SKM-1 treated with dmso at 0.1 percent for 144 hours (cell line): ENCODE measurements at regions not wholly inside any gene's neighbourhood (a gene's known extent, or its start where the extent isn't known, plus 50 kb on each side); places are given as distances from the start of the nearest gene placed in this dataset.
"Not testable (repeated sequence)": the region's sequence is repeated elsewhere in the genome, so short reads cannot be mapped to it uniquely, and the experiment has no call there.

ENCODE experiments used
- DNase-seq: peaks from one replicate; lab custom pipeline; 2025; ENCODE audit not compliant: unreplicated experiment; lab: John Stamatoyannopoulos, UW

- no peak for DNase-seq
These were observed 312.5 kb downstream of the ZIC3 start for GRCh38 chrX:137878401-137878800.

DNA sequence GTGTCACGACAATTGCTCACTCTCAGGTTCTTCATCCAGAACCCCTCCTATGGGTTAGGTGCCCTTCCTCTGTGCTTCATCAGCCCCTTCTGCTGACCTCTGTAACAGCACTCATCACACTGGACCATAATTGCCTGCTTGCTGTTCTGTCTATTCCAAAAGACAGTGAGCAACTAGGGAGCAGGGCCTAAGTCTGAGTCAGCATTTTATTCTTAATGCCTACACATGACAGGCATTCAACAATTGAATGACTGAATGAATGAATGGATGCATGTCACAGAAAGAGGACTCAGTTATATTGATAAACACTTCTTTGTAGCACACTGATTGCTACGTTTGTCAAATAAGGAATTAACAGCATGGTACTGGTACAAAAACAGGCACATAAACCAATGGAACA, 317.0 kb downstream of the ZIC3 start:
- no peak for DNase-seq

DNA sequence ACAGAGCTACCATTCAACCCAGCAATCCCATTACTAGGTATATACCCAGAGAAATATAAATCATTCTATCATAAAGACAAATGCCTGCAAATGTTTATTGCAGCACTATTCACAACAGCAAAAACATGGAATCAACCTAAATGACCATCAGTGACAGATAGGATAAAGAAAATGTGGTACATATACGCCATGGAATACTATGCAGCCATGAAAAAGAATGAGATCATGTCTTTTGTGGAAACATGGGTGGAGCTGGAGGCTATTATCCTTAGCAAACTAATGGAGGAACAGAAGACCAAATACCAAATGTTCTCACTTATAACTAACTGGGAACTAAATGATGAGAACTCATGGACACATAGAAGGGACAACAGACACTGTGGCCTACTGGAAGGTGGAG, 318.9 kb downstream of the ZIC3 start:
- not testable (repeated sequence) for DNase-seq

DNA sequence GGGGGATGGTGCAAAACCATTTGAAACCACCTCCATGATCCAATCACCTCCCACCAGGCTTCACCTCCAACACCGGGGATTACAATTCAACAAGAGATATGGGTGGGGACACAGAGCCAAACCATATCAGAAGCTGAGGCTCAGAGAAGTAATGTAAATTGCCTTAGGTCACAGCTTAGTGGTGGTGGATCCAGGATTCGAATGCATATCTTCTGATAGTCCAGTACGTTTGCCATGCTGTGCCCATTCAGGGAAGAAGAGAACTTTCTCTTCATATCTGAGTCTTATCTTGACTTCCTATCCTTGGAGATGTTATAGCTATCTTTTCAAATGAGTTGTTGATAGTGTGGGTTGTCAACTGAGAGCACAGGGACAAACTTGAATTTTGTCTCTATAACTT, 325.5 kb downstream of the ZIC3 start:
- no peak for DNase-seq

- DNase-seq = no peak
These were observed 330.2 kb downstream of the ZIC3 start for GRCh38 chrX:137896123-137896522.

DNA sequence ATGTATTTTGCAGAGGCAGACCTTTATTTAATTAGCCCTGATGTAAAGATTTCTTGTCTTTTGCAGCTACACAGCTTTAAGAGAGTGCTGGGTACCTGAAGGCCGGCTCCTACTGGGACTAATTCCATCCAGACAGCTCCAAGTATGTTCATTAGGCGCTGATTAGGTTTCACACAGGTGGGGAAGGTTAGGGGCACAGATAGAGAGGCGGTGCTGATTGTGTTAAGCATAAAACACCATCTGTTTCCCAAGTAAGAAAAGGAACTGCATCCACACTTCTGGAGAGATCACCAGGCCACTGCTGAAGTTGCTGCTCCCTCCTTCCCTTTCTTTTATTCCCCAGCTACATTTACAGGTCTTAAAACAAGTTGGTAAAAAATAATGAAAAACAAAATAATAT, 349.5 kb downstream of the ZIC3 start:
- no peak for DNase-seq

DNA sequence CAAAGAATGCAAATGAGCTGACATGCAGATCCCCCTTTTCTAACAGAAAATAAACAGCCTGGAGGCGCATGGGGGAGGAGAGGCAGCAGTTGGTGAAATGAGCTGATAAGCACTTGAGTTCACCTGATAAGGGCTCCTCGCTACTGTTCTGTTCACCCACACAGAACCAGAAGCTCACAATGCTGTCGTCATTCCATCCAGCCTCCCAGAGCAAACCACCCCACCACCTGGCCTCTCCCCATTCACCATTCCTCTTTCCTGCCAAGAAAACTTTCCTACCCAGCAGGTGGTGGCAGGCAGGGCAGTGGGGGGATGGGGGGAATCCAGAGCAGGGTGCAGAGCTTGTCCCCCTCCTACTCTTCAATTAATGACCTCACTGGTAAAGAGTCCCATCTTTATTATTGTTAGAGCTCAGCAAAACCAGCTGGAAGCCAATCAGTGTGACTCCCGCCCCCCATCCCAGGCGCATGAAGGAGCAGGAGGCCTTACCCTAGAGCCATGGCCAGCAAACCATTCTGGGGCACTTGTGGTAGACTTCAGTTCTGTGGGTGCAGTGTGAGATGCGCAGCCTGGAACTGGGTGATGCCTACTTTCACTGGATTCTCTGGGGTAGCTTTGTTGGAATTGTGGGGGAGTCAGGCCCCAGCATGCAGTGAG, 350.3 kb downstream of the ZIC3 start:
- DNase-seq = no peak

DNA sequence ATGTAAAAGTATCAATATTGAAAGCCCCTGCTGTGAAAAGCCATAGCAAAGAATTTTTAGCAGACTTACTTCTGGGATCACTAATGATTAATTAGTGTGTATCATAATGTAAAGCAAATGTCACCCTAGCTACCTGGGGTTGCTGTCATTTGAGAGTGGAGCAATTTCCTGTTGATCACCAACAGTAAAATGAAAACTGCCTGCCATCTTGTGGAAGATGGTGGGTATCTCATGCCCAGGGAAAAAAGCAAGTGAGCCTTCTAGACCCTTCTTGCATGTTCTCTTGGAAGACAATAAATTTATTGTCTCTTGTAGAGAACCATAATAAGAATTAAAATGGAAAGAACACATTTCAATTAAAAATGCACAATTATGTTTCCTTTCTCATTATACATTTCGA, 360.2 kb downstream of the ZIC3 start:
- no peak for DNase-seq

DNA sequence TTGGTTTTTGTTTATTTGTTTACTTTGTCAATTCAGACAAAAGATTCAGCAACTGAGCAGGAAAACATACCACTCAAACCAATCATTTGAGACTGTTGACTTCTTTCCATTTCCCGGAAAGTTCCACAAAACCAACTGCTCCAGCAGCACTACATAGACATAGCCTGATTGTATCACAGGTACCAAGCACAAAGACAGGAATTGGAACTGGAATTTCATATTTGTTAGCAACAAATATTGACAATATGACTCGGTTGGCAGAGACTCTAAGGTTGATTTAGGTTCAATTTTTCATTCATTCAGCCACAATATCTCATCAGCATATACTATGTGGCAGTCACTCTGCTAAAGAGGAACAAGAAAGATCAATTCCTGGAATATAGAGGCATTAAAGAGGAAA, 364.0 kb downstream of the ZIC3 start:
- DNase-seq = no peak

DNA sequence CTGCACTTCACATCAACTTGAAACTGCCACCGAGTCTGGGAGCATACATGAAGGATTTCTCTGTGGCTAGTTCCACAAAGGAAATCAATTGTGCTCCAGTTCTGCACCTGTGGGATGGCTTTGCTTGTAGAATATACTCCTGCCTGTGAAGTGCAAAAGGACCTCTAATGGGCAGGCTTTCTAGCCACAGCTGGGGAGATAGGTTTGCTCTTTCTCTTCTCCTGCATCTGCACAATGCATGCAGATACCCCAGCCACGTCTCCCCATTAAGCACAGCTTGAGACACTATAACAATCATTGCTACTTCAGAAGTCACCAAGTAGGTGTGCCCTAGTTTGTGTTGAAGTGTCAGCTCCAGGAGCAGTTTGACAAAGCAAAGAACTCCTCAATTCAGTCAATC, 364.6 kb downstream of the ZIC3 start:
- no peak for DNase-seq

- DNase-seq = not testable (repeated sequence)
These were observed 368.3 kb downstream of the ZIC3 start for GRCh38 chrX:137934214-137934613.

DNA sequence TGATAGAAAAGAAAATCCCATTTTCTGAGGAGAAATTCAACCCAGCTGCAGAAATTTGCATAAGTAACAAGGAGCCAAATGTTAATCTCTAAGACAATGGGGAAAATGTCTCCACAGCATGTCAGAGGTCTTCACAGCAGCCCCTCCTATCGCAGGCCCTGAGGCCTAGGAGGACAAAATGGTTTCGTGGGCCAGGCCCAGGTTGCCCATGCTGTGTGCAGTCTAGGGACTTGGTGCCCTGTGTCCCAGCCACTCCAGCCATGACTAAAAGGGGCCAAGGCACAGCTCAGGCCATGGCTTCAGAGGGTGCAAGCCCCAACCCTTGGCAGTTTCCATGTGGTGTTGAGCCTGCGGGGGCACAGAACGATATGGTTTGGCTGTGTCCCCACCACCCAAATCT, 369.0 kb downstream of the ZIC3 start:
- DNase-seq = not testable (repeated sequence)

DNA sequence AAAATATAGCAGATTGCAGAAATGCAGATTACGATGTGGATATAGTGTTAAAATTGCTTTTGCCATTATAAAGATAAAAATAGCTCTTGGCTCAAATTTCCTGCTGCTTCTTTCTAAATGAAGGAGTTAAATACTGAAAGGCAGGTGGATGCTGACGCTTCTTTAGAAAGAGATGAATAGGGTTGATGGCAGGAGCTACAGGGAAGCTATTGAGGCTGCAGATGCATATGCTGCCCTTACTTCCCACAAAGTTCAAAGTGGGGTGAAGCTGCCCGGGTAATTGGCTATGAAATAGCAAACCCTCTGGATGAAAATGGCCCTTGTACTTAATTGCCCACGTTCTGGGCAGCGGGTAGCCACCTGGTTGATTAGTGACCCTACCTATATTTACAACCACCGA, 379.5 kb downstream of the ZIC3 start:
- DNase-seq = no peak

- no peak for DNase-seq
These were observed 403.3 kb downstream of the ZIC3 start for GRCh38 chrX:137969191-137969590.

DNA sequence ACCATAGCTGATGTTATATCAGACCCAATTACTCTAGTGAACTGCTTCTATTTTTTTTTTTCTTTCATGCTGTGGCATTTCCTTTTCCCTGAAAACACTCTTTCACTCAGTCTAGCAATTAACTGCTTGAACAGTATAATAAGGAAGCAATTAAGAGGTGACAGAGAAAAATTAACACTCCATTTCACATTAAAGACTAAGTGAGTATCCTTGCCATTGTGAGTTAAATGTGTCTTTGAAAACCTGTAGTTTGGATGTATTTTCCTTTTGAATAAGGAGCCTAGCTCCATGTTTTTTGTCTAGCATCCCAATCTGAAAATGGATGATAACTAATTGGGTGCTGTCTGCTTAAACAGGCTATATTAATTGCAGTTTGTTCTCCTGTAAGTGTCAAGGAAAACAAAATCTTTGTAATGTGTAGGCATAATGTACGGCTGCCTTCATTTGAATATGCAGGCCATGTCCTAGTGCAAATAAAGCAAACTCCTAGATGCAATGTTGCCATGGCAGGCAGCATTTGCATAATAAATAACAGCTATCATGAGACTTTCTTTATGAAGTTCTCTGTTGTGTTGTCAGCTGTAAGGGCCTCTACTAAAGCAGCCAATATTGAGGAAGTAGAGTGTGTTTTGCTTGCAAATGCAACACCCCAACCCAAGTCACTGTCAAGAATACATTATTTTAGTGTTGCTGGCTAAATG, 416.7 kb downstream of the ZIC3 start:
- no peak for DNase-seq

DNA sequence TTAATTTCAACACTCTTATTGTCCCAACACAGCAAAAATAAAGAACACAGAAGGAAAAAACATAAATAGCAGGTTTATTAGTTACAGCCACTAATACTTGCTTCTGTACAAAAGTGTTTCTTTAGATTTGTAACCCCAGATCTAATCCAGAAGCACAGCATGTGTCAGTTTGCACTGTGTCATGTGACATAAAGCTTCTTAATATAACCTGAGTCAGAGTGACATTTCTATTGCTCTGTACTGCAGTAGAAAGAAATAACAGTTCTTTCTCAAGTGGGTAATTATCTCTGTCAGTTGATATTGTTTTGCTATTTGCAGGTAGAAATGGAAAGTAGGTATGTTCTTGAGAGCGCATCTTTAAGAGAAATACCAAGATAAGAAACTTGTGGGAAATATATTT, 422.5 kb downstream of the ZIC3 start:
- no peak for DNase-seq

DNA sequence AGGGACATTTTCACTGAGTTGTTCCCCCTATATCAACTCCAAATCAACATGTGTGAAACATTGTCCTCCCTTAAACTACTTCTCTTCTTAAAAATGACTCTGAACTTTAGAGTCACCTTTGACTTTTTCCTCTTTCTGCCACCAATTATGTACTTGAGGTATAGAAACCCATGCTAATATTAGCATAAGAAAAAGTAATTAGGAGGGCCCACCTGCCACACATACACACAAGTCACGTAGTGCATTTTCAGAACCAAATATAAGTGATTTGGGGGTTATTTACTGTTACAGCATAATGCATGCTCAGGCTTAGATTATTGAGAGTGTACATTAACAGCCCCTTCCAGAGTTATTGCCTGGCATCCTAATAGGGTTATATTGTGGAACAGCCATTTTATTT, 432.7 kb downstream of the ZIC3 start:
- no peak for DNase-seq

GRCh38 chrX:137999071-137999470, 433.1 kb downstream of the ZIC3 start:
- no peak for DNase-seq

- DNase-seq = no peak
These were observed 433.6 kb downstream of the ZIC3 start for GRCh38 chrX:137999552-137999951.

DNA sequence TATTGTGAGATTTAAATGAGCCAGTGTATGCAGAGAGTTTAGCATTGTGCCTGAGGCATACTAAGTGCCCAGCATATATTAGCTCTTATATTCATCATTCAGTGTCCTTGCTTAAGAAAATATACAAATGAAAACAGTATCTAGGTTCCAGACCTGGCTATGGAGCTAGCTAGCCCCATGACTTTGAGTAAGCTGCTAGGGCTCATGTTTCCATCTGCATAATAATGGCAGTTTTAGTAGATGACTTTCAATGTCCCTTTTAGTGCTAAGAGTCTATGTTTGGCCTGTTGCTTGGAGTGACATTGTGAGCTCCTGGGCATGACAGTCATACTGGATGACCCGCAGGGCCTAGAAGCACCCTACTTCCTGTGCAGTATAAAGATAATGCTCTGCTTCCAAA, 435.3 kb downstream of the ZIC3 start:
- DNase-seq = no peak

DNA sequence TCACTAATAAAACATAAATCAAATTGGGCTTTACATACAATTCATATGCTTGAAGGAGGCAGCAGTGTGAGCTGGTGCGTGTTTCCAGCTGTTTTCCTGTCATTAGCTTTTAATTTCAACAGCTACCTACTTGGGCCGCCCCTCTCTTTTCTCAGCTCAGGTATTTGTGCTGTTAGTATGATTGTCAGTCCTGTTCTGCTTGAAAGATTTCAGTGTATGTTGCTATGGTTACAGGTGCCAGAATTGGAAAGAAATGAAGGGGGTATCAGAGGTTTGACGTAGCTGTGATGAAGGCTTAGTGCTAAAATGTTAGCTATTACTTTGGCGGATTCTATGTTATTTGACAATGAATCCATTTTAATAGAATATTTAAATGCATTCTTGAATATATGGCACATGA, 440.3 kb downstream of the ZIC3 start:
- DNase-seq = no peak

DNA sequence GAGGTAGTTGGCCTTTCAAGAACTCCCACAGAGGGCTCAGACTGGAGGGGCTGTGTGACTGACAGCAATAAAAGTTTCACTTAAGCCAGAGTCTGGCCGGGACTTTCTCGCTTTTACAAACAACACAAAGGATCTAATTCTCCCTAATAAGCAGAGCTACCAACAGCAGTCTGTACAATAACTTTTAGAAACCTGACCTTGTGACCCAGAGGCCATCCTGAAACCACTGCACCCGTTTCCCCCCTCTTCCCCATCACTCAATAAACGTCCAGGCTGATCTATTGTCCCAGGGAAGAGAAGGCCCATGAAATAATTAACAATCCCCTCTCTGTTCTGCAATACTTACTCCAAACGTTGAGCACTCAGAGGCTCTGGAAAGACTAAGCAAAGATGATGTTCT, 442.4 kb downstream of the ZIC3 start:
- DNase-seq = no peak

DNA sequence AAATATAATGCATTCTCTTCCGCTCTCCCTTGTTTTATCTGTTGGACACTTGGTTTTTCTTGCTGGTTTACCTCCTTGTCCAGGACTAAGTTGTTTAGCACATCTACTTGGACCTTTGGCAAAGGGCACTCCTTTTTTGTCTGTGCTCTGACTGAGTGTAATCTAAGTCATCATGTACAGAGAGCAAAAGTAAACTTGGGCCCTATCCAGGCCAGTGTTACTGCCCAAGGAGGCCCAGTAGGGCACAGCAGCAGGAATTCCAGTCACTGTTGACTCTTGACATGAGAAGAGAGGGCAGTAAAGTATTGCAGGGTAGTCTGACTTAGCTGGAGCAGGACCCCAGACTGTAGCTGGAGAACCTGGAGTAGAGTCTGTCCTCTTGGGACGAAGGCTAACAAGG, 445.5 kb downstream of the ZIC3 start:
- DNase-seq = no peak
